GM21447 (cell line): ENCODE measurements at regions not wholly inside any gene's neighbourhood (a gene's known extent, or its start where the extent isn't known, plus 50 kb on each side); places are given as distances from the start of the nearest gene placed in this dataset.

Experiments
- ATAC-seq: cut with Tn5 transposase; IDR thresholded peaks from one replicate; pipeline ENCODE4 v1.9.1; 2021; ENCODE audit not compliant: unreplicated experiment

- ATAC-seq: no peak
These were observed 74.6 kb upstream of the SEPTIN5 start for GRCh38 chr22:19639610-19640135.

- ATAC-seq: no peak
These were observed 74.0 kb upstream of the SEPTIN5 start for GRCh38 chr22:19640306-19640705.

GRCh38 chr22:19641254-19641982 is 72.9 kb upstream of the SEPTIN5 start:
- no peak for ATAC-seq

GRCh38 chr22:19641983-19642451 is 72.3 kb upstream of the SEPTIN5 start:
- ATAC-seq: no peak

- ATAC-seq: no peak
These were observed 70.6 kb upstream of the SEPTIN5 start for GRCh38 chr22:19643448-19644313.

- no peak for ATAC-seq
These were observed 69.7 kb upstream of the SEPTIN5 start for GRCh38 chr22:19644314-19645223.

- ATAC-seq: no peak
These were observed 68.9 kb upstream of the SEPTIN5 start for GRCh38 chr22:19645391-19645790.

GRCh38 chr22:19645905-19646304 is 68.4 kb upstream of the SEPTIN5 start:
- no peak for ATAC-seq

GRCh38 chr22:19646383-19646782 is 67.9 kb upstream of the SEPTIN5 start:
- no peak for ATAC-seq

- no peak for ATAC-seq
These were observed 65.8 kb upstream of the SEPTIN5 start for GRCh38 chr22:19648419-19648929.

- no peak for ATAC-seq
These were observed 62.0 kb upstream of the SEPTIN5 start for GRCh38 chr22:19652316-19652715.

- no peak for ATAC-seq
These were observed 59.8 kb upstream of the SEPTIN5 start for GRCh38 chr22:19654338-19654987.

GRCh38 chr22:19655399-19655798 is 58.9 kb upstream of the SEPTIN5 start:
- ATAC-seq: no peak

- ATAC-seq: no peak
These were observed 57.6 kb upstream of the SEPTIN5 start for GRCh38 chr22:19656541-19657251.

GRCh38 chr22:19657252-19658056 is 56.8 kb upstream of the SEPTIN5 start:
- ATAC-seq: no peak

GRCh38 chr22:19658057-19658966 is 56.0 kb upstream of the SEPTIN5 start:
- no peak for ATAC-seq

GRCh38 chr22:19658967-19659804 is 55.1 kb upstream of the SEPTIN5 start:
- no peak for ATAC-seq
